ENCODE measurements at regions not wholly inside any gene's neighbourhood (a gene's known extent, or its start where the extent isn't known, plus 50 kb on each side); places are given as distances from the start of the nearest gene placed in this dataset.

GRCh38 chr10:108275895-108276685 is 1111.6 kb upstream of the SORCS1 start:
- FAIRE-seq = no peak

- no peak for FAIRE-seq
Measured at GRCh38 chr10:108260383-108260906, 1095.9 kb upstream of the SORCS1 start.

DNA sequence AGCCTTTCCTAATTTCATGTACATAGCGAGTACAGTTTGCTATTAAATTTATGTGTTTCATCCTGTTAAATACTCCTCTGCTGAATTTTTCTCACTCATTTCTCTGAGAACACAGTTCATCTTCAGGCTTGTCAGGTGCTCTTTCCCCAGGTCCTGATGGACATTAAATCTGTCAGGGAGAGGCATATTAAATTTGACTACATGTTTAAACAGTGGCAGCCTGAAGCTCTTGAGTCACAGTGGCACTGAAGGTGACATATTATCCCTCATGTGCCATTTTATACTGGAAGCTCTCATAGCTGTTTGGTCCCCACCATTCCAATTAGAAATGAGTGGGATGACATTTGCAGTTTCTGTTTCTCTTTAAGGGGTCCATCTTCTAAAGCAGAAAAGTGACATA is 1089.6 kb upstream of the SORCS1 start:
- FAIRE-seq = no peak

DNA sequence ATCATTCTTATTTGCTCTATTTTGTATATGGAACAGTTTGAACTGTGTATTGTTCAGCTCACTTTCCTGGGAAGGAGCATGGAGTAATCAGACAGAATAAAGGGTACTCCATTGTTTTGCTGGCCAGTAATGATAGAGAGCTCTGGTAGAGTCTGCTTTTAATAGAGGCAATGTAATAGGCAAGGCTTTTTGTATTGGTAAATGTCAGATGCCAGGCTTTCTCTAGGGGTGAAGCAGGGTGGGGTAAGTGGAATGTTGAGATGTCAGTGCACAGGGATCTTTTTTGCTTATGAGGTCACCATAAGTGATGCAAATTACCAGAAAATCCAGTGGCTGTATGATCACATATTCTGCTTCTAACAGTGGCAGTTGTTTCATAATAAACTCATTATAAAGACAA is 1088.3 kb upstream of the SORCS1 start:
- FAIRE-seq = no peak

DNA sequence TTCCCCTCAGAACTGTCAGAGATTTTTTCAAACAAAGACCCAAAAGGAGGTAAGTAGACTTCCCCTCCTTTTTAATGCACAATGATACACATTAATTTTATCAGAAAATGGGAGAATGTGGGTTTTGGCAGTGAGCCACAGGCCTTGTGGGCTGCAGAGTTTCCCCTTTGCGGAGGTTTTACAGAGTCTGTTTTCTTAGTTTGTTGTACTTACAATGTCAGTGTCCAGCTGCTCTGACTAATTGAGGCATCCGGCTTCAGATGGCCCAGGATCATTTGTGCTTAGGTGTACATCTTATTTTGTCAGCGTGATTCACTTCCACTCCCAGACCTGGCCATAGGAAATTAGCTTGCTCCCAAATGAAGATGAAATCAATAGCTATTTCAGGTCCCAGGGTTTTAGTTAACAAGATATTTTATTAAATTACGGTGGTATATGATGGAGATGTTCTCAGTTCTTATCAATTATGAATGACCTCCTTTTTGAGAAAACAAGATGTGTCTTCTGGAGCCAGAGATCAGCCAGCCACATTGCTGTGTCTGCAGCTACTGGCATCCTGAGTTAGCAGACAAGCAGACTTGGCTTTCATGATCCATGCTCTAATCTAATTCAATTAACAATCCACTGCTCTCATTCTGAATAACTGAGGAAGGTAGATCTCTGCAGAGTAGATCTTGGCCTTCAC is 1086.6 kb upstream of the SORCS1 start:
- no peak for FAIRE-seq

GRCh38 chr10:108249940-108250339 is 1085.4 kb upstream of the SORCS1 start:
- no peak for FAIRE-seq

GRCh38 chr10:108244443-108245228 is 1080.1 kb upstream of the SORCS1 start:
- no peak for FAIRE-seq

- no peak for FAIRE-seq
Measured at GRCh38 chr10:108241166-108241565, 1076.7 kb upstream of the SORCS1 start.

DNA sequence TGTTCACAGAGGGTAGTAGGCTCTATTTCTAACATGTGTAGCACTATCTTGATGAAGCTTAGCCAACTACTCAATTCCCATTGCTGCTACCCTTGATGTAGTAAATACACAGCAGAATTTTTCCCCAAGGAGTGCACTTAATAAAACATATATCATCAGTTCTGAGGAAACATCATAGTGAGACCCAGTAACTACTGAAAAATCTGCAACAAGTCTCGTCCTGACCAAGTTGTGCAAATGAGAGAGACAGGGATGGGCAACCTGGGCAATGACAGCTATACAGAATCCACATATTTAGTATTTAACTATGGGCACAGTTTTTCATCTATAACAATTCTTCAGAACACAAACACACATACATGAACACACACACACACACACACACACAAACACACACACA is 1073.8 kb upstream of the SORCS1 start:
- no peak for FAIRE-seq

DNA sequence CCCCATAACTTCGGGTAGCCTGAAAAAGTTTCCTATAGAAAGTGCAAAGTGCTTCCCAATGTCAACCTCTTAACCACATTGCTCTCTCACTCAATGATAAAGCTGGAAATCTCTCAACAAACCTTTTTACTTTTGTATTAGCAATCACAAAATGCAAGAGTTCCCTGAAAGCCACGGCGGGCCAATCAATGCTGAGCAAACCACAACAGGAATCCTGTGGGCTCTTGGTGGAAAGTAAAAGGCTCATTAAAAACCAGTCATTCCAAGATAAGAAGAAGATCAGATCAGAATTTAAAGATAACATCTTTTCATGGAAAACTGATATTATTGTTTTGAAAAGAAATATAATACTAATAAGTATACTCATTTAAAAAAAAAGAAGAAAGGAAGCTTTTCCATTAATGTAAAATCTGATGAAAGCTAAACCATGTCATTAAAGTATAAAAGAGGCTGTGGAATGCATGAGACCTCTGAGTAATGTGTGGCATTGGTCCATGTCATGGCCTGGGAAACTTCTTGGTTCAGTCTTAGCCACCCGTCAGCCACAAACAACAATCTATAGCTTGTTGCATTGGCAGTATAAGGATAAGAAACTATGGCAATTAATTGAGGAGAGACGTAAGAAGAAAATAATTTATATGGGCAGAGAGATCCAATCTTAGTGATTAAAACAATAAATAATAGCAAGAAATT is 1066.1 kb upstream of the SORCS1 start:
- FAIRE-seq = no peak

DNA sequence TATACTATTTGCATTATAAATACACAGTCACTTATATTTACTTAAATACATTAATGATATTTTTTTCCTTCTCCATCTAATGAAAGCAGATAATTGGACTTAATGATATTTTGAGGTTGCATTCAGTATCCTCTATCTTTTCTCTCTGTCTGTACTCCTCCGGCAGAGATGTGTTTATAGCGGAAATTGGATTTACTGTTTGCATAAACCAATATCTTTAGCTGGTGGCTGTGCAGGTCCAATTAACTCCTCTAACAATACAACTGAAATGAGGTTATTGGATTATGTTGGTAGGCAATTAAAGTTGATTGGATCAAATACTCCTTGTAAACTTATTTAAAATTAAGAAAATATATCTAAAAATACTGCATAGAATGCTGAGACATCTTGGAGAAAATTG is 1044.2 kb upstream of the SORCS1 start:
- no peak for FAIRE-seq

DNA sequence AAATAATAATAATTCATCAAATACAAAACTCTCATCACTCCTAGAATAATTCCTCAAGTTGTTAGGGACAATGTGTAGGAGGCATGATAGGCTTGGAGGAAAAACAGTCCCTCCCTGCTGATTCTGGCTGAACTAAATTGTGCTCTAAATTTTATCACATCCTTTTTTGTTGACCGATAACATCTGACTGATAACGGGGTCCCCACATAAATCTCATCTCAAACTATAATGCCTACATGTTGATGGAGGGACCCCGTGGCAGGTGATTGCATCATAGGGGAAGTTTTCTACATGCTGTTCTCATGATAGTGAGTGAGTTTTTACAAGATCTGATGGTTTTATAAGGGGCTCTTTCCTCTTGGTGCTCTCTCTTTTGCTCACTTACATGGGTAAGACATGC is 1043.5 kb upstream of the SORCS1 start:
- FAIRE-seq = no peak

- peak; percentile 53 for FAIRE-seq
Measured at GRCh38 chr10:108204528-108205305, 1040.2 kb upstream of the SORCS1 start.

DNA sequence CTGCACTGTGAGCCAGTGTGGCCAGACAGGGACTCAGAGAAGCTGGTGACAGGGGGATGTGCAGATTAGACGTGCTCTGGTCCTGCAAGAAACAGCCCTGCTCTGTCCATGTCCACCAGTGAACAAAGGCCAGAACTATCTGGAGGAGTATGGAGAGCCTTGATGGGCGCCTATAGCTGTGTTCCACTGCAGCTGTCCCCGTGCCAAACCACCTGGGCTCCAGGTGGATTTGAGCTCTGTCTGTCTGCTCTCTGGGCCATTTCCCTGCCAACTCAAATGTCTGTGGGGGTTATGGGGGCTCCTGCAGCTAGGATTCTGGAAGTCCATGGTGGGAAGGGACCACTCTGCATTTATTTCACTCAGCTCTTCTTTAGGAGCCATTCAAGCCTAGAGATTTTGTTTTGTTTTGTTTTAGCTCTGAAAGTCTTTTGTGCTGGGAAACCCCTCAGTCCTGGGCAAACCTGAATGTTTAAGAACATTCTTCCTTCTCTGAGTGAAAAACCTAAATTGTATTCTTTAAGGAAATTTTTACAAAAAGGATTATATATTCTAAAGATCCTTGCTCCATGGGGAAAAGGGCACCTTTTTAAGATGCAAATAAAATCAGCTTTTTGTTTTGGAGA is 1039.5 kb upstream of the SORCS1 start:
- no peak for FAIRE-seq

DNA sequence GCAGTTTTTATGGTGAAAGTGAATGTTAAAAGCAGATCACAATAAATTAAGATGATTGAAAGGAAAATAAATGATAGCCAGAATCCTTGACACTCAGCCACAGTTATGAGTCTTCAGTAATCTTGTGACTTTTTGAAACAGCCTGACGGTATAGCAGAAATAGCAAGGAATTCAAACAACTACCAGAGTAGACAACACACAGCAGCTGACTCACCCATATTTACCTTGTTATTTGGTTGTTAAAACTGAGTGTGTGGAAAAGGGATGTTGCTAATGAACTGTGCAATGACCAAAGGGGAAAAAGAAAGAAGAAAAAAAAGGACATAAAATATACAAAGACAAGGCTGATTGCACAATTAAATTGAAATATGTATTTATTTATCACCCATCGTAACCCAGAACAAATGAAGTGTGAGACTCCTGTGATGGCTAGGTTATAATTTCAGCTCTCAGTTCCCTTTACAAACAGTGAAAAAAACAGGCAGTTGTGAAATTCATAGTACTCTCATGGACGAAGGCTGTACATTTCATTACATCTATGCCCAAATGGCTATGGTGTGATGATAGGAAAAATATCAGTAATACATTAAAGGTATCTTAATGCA is 1023.0 kb upstream of the SORCS1 start:
- FAIRE-seq = peak; percentile 83

GRCh38 chr10:108184114-108184513 is 1019.6 kb upstream of the SORCS1 start:
- FAIRE-seq = no peak

DNA sequence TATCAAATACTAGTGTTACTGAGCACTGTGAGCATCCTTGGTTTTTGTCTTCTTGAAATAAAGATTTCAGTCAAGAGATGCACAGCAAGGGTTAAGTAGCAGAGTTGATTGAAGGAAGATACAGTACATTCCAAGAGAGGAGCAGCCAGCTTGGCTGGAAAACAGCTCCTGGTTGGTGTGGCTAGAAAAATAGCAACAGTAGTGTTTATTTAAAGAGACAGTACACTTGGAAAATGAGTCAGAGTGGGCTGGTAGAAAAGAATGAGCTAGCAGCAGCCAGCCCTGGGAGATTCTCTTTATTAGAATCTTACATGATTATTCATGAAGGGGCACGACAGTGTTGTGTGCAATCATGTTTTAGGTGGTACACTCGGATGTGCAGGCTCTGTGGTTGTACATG is 1016.4 kb upstream of the SORCS1 start:
- no peak for FAIRE-seq

- FAIRE-seq = no peak
Measured at GRCh38 chr10:108169846-108170245, 1005.3 kb upstream of the SORCS1 start.

DNA sequence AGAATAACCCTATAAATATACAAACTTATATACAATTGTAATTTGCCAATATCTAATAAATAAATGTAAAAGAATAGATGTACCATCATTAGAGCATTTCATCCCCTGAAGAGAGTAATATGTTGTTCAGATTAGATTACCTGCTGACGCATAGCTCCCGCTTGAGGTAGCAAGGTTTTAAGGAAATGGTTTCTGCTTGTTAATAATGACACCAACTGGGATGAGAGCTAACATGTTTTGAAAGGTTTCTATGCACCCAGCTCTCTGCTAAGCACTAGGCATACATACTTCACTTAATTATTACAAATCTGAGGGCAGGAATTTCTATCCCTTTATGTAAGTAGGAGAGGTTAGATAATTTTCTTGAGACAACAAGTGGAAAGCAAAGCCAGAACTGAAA is 1003.3 kb upstream of the SORCS1 start:
- no peak for FAIRE-seq

DNA sequence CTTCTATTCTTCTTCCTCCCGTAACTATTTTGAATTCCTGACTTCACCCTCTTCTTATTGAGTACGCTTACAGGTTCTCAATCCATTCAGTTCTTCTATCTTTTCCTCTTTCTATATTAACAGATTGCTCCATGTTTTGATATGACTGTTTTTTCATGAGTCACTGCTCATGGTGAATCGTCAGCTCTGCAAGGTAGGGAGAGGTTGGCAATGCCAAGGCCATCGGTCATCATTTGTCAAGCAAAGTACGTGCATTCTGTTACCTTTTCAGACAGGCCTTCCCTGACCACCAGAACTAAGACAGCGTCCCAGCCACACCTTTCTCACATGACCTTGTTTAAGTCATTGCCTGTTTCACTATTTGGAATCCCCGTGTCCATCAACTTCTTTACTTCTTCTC is 1001.9 kb upstream of the SORCS1 start:
- FAIRE-seq = no peak

- no peak for FAIRE-seq
Measured at GRCh38 chr10:108147346-108147745, 982.8 kb upstream of the SORCS1 start.

All from islet of Langerhans (tissue), 1 donor.